Peyer's patch (tissue), 4 donors: ENCODE measurements at regions not wholly inside any gene's neighbourhood (a gene's known extent, or its start where the extent isn't known, plus 50 kb on each side); places are given as distances from the start of the nearest gene placed in this dataset.

ENCODE experiments used
- CTCF ChIP-seq, 6 experiments: fragments of 450-650 bp in 4 of 6; fragments of 200-600 bp in 2 of 6; sonication (generic) in 1 of 6; IDR thresholded peaks; one replicate each; pipeline ENCODE4 v1.5.1; 2017 to 2019; ENCODE audit warnings: antibody characterized with exemption in 6 of 6, mild to moderate bottlenecking in 3 of 6, moderate library complexity in 1 of 6
- POLR2A ChIP-seq, 2 donors: fragments of 450-650 bp; IDR thresholded peaks; one replicate each; pipeline ENCODE4 v1.5.1; 2017; ENCODE audit warnings: antibody characterized with exemption in 2 of 2, mild to moderate bottlenecking in 2 of 2, moderate library complexity in 2 of 2

- TF ChIP-seq CTCF (IDR thresholded peaks at IDR 0.05) (no peak), POLR2A (IDR thresholded peaks at IDR 0.05) (no peak)
Measured at GRCh38 chr1:2918441-2918840, 102.8 kb upstream of the ACTRT2 start.
